Neural cell (in vitro differentiated cells): ENCODE measurements at regions not wholly inside any gene's neighbourhood (a gene's known extent, or its start where the extent isn't known, plus 50 kb on each side); places are given as distances from the start of the nearest gene placed in this dataset.

Source experiments
- H2AFZ ChIP-seq: fragments of 200-600, 300-800 bp; sonication (generic), shearing (Covaris generic); 2 replicates; pipeline ENCODE4 v1.6.0; 2014; ENCODE audit warnings: low read depth, mild to moderate bottlenecking, antibody characterized with exemption, low read length, moderate library complexity
- H3F3A ChIP-seq: fragments of 200-600 bp; shearing (Covaris generic); 2 replicates; pipeline ENCODE4 v1.6.1; 2016; ENCODE audit warnings: mild to moderate bottlenecking, moderate library complexity, mixed read lengths, antibody characterized with exemption, low read length; ENCODE audit not compliant: insufficient read depth, poor library complexity, severe bottlenecking
- H3K27ac ChIP-seq: fragments of 200-600, 300-800 bp; sonication (generic), shearing (Covaris generic); 2 replicates; pipeline ENCODE4 v1.5.1; 2014; ENCODE audit warnings: mild to moderate bottlenecking, low read length, moderate library complexity
- H3K27me3 ChIP-seq: fragments of 300-800, 200-600 bp; sonication (generic), shearing (Covaris generic); 2 replicates; pipeline ENCODE4 v1.6.0; 2014; ENCODE audit warnings: mild to moderate bottlenecking, low read depth, low read length, moderate library complexity; ENCODE audit not compliant: insufficient read depth
- H3K36me3 ChIP-seq: fragments of 300-800, 200-600 bp; sonication (generic), shearing (Covaris generic); 2 replicates; pipeline ENCODE4 v1.5.1; 2014; ENCODE audit warnings: mild to moderate bottlenecking, antibody characterized with exemption, low read length, moderate library complexity; ENCODE audit not compliant: insufficient read depth
- H3K4me2 ChIP-seq: fragments of 300-800, 200-600 bp; sonication (generic), shearing (Covaris generic); 2 replicates; pipeline ENCODE4 v1.6.0; 2014; ENCODE audit warnings: mild to moderate bottlenecking, low read length
- H3K4me3 ChIP-seq: fragments of 300-800, 200-600 bp; sonication (generic), shearing (Covaris generic); 2 replicates; pipeline ENCODE4 v1.5.1; 2014; ENCODE audit warnings: mild to moderate bottlenecking, low read length, moderate library complexity
- H3K79me2 ChIP-seq: fragments of 200-600 bp; shearing (Covaris generic); replicated peaks from 2 replicates; pipeline ENCODE4 v1.6.0; 2014; ENCODE audit warnings: mild to moderate bottlenecking, low read length, moderate library complexity; ENCODE audit not compliant: insufficient read depth
- H3K9ac ChIP-seq: fragments of 300-800, 200-600 bp; sonication (generic), shearing (Covaris generic); 2 replicates; pipeline ENCODE4 v1.6.1; 2016; ENCODE audit warnings: mild to moderate bottlenecking, low read length, mixed read lengths
- H3K9me2 ChIP-seq: fragments of 200-600 bp; shearing (Covaris generic); 2 replicates; pipeline ENCODE4 v1.6.1; 2016; ENCODE audit warnings: mild to moderate bottlenecking, low read length, mixed read lengths; ENCODE audit not compliant: insufficient read depth
- H3K9me3 ChIP-seq: fragments of 200-600, 300-800 bp; sonication (generic), shearing (Covaris generic); 2 replicates; pipeline ENCODE4 v1.6.1; 2016; ENCODE audit warnings: mild to moderate bottlenecking, mixed run types, low read length, moderate library complexity, mixed read lengths
- H4K20me1 ChIP-seq: fragments of 200-600 bp; shearing (Covaris generic); 2 replicates; pipeline ENCODE4 v1.6.1; 2016; ENCODE audit warnings: mild to moderate bottlenecking, mixed run types; ENCODE audit not compliant: insufficient read depth
- EP300 ChIP-seq: fragments of 450-650 bp; conservative IDR thresholded peaks from 2 replicates; pipeline ENCODE4 v1.6.1; 2014; ENCODE audit warnings: antibody characterized with exemption, mild to moderate bottlenecking, moderate library complexity; ENCODE audit not compliant: poor library complexity, severe bottlenecking
- EZH2 ChIP-seq: fragments of 200-600, 300-800 bp; shearing (Covaris generic), sonication (generic); IDR thresholded peaks from 2 replicates; pipeline ENCODE4 v1.6.1; 2014; ENCODE audit warnings: antibody characterized with exemption, low read length, borderline replicate concordance, mild to moderate bottlenecking; ENCODE audit not compliant: insufficient read depth, poor library complexity, severe bottlenecking
- MXI1 ChIP-seq: fragments of 450-650 bp; conservative IDR thresholded peaks from 2 replicates; pipeline ENCODE4 v1.6.1; 2014; ENCODE audit warnings: antibody characterized with exemption, mild to moderate bottlenecking; ENCODE audit not compliant: poor library complexity, severe bottlenecking
- POLR2AphosphoS5 ChIP-seq: IDR thresholded peaks from 2 replicates; pipeline ENCODE4 v1.6.1; 2012
- RAD21 ChIP-seq: fragments of 450-650 bp; conservative IDR thresholded peaks from 2 replicates; pipeline ENCODE4 v1.6.1; 2014; ENCODE audit warnings: antibody characterized with exemption, mild to moderate bottlenecking, moderate library complexity
- SMC3 ChIP-seq: fragments of 450-650 bp; conservative IDR thresholded peaks from 2 replicates; pipeline ENCODE4 v1.6.1; 2014; ENCODE audit warnings: antibody characterized with exemption, mild to moderate bottlenecking, moderate library complexity; ENCODE audit not compliant: poor library complexity
- TAF1 ChIP-seq: IDR thresholded peaks from 2 replicates; pipeline ENCODE4 v1.6.1; 2012; ENCODE audit warnings: low read depth
- TF ChIP-seq, protein P1 (sequence below): IDR thresholded peaks from 2 replicates; pipeline ENCODE4 v1.6.1; 2012; ENCODE audit warnings: borderline replicate concordance
- TF ChIP-seq, protein P2 (sequence below): fragments of 450-650 bp; IDR thresholded peaks from 2 replicates; pipeline ENCODE4 v1.5.1; 2014; ENCODE audit warnings: antibody characterized with exemption, mild to moderate bottlenecking, moderate library complexity; ENCODE audit not compliant: poor library complexity, severe bottlenecking

DNA sequence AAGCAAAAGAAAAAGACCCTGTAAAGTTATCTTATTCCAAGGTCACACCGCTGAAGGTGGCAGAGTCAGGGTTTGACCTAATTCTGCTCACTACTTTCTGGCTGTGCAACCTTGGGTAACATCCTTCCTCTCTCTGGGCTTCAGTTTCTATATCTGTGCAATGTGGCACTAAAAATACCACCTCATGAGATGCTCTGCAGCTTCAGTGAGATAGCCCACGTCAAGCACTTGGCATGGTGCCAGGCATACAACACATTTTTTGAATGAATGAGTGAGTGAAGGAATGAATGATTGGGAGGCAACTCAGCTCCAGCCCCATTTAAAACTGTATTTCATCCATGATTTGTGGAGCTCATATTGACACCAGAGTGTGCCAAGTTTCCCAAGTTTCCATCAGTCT is 62.3 kb downstream of the FOXI1 start:
- no peak overlapping the region for H3K4me3 ChIP-seq
- no peaks in the 10 kb centered on the region for H3K27me3 ChIP-seq
- no peaks in the 10 kb centered on the region for H3K79me2 ChIP-seq
- H2AFZ ChIP-seq, result no peak overlapping the region
- no peaks in the 10 kb centered on the region for H3F3A ChIP-seq
- no peak overlapping the region for H3K9ac ChIP-seq
- TF ChIP-seq EP300, result no peak
- TF ChIP-seq, protein P1, sequence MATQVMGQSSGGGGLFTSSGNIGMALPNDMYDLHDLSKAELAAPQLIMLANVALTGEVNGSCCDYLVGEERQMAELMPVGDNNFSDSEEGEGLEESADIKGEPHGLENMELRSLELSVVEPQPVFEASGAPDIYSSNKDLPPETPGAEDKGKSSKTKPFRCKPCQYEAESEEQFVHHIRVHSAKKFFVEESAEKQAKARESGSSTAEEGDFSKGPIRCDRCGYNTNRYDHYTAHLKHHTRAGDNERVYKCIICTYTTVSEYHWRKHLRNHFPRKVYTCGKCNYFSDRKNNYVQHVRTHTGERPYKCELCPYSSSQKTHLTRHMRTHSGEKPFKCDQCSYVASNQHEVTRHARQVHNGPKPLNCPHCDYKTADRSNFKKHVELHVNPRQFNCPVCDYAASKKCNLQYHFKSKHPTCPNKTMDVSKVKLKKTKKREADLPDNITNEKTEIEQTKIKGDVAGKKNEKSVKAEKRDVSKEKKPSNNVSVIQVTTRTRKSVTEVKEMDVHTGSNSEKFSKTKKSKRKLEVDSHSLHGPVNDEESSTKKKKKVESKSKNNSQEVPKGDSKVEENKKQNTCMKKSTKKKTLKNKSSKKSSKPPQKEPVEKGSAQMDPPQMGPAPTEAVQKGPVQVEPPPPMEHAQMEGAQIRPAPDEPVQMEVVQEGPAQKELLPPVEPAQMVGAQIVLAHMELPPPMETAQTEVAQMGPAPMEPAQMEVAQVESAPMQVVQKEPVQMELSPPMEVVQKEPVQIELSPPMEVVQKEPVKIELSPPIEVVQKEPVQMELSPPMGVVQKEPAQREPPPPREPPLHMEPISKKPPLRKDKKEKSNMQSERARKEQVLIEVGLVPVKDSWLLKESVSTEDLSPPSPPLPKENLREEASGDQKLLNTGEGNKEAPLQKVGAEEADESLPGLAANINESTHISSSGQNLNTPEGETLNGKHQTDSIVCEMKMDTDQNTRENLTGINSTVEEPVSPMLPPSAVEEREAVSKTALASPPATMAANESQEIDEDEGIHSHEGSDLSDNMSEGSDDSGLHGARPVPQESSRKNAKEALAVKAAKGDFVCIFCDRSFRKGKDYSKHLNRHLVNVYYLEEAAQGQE, result no peak
- no peak for TF ChIP-seq MXI1
- TF ChIP-seq TAF1, result no peak
- no peak for TF ChIP-seq POLR2AphosphoS5
- no peak for TF ChIP-seq RAD21
- TF ChIP-seq, protein P2, sequence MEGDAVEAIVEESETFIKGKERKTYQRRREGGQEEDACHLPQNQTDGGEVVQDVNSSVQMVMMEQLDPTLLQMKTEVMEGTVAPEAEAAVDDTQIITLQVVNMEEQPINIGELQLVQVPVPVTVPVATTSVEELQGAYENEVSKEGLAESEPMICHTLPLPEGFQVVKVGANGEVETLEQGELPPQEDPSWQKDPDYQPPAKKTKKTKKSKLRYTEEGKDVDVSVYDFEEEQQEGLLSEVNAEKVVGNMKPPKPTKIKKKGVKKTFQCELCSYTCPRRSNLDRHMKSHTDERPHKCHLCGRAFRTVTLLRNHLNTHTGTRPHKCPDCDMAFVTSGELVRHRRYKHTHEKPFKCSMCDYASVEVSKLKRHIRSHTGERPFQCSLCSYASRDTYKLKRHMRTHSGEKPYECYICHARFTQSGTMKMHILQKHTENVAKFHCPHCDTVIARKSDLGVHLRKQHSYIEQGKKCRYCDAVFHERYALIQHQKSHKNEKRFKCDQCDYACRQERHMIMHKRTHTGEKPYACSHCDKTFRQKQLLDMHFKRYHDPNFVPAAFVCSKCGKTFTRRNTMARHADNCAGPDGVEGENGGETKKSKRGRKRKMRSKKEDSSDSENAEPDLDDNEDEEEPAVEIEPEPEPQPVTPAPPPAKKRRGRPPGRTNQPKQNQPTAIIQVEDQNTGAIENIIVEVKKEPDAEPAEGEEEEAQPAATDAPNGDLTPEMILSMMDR, result no peak
- TF ChIP-seq EZH2, result no peak
- no peak for TF ChIP-seq SMC3
- no peaks in the 10 kb centered on the region for H3K9me3 ChIP-seq
- H3K4me2 ChIP-seq, result no peak overlapping the region
- H3K27ac ChIP-seq, result no peak overlapping the region
- H3K36me3 ChIP-seq, result no peaks in the 10 kb centered on the region
- H4K20me1 ChIP-seq, result no peaks in the 10 kb centered on the region
- H3K9me2 ChIP-seq, result no peaks in the 10 kb centered on the region

DNA sequence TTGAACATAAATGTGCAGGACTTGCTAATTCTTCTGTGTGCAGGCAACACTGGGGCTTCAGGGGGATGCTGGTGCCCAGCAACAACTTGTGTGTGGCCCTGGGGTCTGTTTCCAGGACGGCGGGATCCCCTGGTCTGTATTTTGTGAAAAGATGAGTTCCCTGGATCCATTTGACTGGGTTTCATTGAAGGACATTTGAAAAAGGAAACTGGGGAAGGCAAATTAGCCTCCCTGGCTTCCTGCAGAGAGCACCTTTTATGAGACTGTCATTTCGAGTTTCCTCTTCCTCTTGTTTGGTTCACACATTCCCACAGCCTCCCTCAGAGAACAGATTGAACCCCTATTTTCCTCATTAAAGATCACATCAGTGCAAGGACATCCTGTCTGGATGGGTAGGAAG is 63.1 kb downstream of the FOXI1 start:
- no peaks in the 10 kb centered on the region for H3K36me3 ChIP-seq
- H3K79me2 ChIP-seq, result no peaks in the 10 kb centered on the region
- no peaks in the 10 kb centered on the region for H3K9me3 ChIP-seq
- TF ChIP-seq, protein P2, result no peak
- TF ChIP-seq MXI1, result no peak
- TF ChIP-seq RAD21, result no peak
- no peak for TF ChIP-seq SMC3
- TF ChIP-seq EP300, result no peak
- TF ChIP-seq POLR2AphosphoS5, result no peak
- no peak for TF ChIP-seq TAF1
- TF ChIP-seq EZH2, result no peak
- TF ChIP-seq, protein P1, result no peak
- no peaks in the 10 kb centered on the region for H3K27me3 ChIP-seq
- no peak overlapping the region for H3K4me3 ChIP-seq
- H3F3A ChIP-seq, result no peaks in the 10 kb centered on the region
- H3K27ac ChIP-seq, result no peak overlapping the region
- H2AFZ ChIP-seq, result no peak overlapping the region
- no peaks in the 10 kb centered on the region for H4K20me1 ChIP-seq
- H3K9me2 ChIP-seq, result no peaks in the 10 kb centered on the region
- H3K9ac ChIP-seq, result no peak overlapping the region
- H3K4me2 ChIP-seq, result no peak overlapping the region
